GM21786 (cell line): ENCODE measurements at regions not wholly inside any gene's neighbourhood (a gene's known extent, or its start where the extent isn't known, plus 50 kb on each side); places are given as distances from the start of the nearest gene placed in this dataset.

ENCODE experiments used
- ATAC-seq: cut with Tn5 transposase; IDR thresholded peaks from one replicate; pipeline ENCODE4 v1.9.1; 2021; ENCODE audit not compliant: unreplicated experiment

- ATAC-seq: no peak
Measured at GRCh38 chr19:28022506-28022905, 1190.4 kb downstream of the UQCRFS1 start.

DNA sequence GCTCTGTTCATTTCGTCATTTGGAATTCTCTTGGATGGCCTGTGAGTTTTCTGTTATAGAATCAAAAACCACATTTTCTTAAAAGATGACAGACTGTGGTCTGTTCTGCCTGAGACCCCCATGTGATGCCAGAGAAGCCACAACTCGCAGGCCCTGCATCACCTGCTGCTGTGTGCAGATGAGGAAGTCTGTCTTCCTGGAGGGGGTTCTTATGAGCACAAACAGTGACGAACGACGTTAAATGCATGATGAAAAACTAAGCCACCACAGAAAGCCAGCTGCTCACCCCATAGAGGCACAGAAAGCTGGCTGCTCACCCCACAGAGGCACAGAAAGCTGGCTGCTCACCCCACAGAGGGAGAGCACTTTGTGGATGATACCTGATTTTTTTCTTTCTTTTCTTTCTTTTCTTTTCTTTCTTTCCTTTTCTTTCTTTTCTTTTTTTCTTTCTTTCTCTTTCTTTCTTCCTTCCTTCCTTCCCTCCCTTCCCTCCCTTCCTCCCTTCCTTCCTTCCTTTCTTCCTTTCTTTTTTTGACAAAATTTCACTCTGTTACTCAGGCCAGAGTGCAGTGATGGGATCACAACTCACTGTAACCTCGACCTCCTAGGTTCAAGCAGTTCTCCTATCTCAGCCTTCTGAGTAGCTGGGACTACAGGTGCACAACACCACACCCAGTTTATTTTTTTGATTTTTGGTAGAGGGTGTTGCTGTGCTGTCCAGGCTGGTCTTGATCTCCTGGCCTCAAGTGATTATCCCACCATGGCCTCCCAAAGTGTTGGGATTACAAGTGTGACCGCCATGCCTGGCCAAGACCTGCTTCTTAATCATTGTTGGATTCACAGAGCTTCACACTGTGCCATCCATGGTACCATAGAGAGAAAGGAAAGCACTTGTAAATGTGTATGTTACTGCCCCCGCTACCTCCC, 1191.4 kb downstream of the UQCRFS1 start:
- ATAC-seq: no peak

GRCh38 chr19:28020619-28021258, 1192.2 kb downstream of the UQCRFS1 start:
- no peak for ATAC-seq

GRCh38 chr19:28019901-28020300, 1193.0 kb downstream of the UQCRFS1 start:
- no peak for ATAC-seq

DNA sequence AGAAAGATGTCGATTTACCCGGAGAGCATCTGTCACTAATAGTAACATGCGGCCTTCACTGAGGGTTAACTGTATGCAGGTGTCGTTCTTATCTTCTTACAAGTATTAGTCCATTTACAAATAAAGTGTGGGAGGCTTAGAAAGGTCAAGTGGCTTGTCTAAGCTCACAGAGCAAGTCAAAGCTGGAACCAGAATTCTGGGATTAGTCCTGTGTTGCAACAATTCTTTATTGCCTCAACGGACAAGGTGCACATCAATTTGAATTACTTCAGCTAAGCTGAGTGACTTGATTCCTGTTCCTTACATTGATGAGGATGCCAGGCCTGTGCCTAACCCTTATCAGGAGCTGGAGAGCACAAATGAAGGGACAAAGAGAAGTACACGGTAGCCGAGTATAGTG, 1193.6 kb downstream of the UQCRFS1 start:
- no peak for ATAC-seq

DNA sequence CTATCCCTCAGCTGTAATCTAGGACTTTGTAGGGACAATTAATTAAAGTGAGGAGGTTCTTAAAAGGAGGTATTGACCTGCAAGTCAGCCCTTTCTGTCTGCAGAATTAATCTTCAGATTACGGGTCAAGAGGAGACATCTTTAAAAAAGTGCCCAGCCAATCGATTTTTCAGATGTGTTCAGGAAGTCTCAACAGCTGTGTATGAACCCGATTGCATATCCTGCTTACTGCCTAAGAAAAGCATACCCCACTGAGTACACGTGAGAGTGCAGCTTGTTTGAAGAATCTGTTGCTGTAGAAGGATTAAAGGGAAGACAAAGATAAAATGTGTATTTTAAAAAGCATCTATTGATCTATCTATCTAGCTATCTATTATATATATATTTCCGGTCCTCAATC, 1194.5 kb downstream of the UQCRFS1 start:
- ATAC-seq: no peak

DNA sequence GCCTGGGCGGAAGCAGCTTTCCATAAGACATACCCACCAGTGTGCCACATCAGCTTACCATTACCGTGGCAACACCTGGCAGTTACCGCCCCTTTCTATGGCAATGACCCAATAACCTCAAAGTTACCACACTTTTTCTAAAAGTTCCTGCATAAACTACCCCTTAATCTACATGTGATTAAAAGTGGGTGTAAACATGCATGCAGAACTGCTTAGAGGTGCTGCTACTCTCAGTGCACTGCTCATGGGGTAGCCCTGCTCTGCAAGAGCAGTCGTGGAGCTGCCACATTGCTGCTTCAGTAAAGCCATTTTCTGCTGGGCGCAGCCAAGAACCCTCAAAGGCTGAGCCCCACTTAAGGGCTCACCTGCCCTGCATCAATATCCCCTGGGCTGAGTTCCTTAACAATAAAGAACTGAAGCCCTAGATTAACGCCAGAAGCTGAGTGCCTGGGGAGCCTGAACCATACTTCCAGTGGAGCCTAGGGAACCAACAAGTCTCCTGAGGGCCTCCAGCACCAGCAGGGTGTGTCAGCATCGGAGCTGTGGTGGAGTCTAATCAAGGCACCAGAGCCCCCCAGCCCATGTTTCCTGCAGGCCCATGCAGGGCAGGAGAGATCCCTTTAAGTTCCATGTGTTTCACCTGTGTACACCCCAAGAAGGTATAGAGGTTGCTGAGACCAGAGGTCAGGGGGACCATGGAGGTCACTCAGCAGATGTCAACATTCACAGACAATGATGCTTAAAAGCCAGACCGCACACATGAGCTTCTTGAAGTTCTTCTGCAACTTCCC, 1198.1 kb downstream of the UQCRFS1 start:
- ATAC-seq: no peak

DNA sequence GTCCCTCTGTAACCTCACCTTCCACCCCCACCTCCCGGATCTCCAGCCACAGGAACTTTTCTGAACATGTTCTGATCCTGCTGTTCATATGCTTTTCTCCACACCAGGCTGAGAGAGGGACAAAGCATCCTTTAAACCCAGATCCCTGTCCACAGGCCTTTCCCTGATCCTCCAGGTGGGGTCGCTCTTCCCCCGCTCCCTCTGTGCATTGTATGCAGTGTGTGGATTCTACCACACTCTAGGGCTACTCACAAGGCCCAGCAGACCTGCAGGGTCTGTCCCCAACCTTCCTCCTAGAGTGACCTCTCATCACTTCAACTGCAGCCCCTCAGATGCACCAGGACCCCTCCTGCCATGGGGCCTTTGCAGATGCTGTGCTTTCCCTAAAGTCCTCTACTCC, 1200.6 kb downstream of the UQCRFS1 start:
- no peak for ATAC-seq

DNA sequence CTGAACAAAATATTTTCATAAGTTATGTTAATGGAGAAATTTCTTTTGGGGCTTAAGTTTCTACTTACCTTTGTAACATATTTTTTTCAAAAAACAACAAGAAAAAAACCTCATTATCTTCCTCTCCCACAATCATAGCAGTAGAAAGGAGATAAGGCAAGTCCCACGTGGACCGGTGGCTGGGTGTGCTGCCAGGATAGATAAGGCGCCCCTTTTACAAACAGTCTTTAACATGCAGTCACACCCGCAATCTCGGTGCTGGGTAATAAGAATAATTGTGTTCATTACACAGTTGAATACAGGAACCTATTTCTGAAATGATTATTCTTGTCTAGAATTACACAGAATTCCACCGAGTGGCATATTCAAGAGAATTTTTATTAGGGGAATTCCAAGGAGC, 1202.3 kb downstream of the UQCRFS1 start:
- ATAC-seq: no peak

GRCh38 chr19:28009696-28010095, 1203.3 kb downstream of the UQCRFS1 start:
- no peak for ATAC-seq

DNA sequence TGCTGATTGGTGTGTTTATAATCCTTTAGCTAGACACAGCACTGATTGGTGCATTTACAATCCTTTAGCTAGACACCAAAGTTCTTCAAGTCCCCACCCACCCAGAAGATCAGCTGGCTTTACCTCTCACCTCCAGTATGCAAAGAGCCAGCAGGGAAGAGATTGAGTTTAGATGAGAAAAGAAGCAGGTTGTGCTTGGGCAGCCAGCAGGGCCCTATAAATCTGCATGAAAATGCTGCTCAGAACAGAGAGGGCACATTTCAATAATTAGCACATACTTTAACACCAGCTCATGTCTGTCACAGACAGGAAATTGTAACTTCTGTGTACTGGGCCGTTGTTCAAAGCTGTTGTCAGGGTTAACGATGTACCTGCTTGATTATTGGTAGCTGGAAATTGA, 1204.3 kb downstream of the UQCRFS1 start:
- no peak for ATAC-seq

DNA sequence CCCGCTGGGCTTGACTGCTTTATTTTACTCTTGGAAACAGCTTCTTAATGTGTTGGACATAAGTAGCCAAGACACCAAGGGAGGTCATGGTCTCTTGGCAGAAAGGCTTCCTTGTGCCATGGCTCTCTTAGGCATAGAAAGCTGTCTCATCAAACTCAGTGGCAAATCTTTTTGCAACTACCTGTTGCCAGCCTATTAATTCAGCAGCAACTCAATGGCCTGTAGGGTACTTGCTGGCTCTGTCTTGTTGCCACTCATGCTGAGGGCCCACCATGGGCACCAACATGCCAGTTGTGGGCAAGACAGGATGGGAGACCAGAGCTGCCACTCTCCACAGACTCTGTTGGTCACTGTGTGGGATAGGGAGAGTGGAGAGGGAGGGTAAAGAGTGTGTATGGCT, 1209.4 kb downstream of the UQCRFS1 start:
- ATAC-seq: no peak

- ATAC-seq: no peak
Measured at GRCh38 chr19:27997069-27997468, 1215.9 kb downstream of the UQCRFS1 start.

DNA sequence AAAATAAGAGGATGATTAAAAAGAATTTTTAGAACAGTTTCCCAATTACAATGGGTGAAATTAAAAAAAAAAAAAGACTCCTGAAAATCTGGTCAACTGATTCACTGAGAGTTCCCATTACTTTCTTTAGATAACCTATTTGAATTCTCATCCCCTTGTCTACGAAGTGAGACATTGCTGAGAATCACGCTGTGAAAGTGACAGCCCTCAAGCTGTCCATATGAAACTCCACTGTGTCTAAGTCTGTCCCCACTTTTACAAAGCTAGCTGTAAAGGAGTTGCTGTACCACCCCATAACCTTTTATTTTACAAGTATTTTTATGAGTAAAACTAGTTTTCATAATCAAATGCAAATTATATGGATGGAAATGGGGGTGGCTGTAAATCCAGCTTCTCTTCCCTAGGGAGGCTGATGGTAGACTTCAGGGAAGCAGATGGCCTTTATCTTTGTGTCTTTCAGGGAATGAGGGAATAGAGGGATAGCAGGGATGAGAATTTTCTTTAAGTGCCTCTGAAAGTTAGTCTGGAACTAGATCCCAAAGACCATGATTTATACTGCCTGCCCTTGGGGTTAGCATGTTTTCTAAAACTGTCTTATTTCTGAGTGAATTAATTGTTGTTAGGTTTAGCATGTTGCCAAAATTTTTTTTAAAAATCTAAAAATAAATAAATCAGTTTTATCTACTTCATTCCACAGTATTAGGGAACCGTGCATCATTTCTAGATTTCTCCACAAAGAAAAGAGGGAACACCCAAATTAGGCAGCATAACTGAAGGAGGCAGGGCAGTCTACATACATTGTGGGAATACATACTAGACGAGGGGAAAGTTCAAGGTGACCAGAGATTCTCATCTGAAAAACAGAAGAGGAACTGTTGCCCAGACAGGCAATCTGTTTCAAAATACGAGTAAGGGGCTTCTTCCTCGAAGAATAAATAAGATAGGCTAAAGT, 1219.1 kb downstream of the UQCRFS1 start:
- no peak for ATAC-seq

DNA sequence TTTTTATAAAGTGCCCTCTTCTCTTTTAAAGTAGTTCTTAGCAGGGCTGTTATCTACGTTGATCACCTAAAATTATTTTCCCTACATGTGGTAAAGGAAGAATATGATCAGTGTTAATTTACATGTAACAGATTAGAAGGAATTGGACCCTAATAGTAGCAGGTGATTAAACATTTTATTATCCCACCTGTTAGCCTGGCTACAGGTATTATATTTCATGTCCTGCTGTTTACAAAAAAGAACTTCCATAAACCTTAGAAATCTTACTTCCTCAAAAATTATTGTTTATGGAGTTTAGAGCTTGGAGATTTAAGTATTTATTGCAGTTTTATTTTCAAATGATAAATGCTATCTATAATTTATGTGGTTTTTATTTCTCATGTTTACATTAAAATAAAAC, 1226.7 kb downstream of the UQCRFS1 start:
- no peak for ATAC-seq

DNA sequence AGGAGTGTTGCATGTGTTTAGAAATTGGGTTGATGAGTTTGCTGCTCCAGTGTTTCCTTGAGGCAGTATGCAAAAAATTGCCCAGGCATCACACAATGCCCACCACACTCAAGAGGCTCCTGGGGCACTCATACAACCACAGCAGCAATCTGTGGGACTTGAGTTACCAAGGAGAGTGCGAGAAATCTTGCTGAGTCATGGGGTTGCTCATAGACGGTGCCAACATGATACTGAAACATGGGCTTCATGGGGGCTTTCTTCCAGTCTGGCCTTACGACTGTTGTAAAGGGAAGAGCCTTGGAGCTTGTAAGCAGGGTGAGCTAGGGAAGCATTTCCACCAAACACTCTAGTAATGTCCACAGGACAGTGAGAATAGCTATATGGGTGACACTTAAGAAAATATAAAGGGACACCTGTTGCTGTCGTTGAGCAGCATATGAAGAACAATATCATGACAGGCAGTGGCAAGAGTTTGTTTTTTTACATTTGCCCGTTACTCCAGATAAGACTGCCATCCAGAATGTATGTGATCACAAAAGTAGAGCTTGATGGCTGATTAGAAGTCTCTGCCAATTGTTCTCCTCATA, 1237.4 kb downstream of the UQCRFS1 start:
- no peak for ATAC-seq

DNA sequence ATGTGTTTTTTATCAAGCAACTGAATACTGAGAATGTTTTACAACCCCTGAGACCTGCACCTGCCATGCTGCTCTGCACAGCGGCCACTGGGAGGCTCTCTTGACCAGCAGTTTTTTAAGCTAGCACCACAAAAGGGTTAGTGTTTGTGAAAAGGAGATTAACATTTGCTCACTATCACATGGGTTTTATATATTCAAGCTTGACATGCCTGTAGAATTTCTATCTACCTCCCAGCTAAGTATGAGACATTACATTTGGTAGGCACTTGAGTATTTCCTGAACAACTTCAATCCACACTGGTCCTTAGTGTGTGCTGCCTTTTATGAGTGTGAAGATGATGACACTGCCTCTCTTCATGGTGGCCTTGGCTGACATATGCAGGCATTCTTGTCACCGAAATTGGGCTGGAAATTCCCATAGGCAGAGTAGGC, 1238.9 kb downstream of the UQCRFS1 start:
- no peak for ATAC-seq

DNA sequence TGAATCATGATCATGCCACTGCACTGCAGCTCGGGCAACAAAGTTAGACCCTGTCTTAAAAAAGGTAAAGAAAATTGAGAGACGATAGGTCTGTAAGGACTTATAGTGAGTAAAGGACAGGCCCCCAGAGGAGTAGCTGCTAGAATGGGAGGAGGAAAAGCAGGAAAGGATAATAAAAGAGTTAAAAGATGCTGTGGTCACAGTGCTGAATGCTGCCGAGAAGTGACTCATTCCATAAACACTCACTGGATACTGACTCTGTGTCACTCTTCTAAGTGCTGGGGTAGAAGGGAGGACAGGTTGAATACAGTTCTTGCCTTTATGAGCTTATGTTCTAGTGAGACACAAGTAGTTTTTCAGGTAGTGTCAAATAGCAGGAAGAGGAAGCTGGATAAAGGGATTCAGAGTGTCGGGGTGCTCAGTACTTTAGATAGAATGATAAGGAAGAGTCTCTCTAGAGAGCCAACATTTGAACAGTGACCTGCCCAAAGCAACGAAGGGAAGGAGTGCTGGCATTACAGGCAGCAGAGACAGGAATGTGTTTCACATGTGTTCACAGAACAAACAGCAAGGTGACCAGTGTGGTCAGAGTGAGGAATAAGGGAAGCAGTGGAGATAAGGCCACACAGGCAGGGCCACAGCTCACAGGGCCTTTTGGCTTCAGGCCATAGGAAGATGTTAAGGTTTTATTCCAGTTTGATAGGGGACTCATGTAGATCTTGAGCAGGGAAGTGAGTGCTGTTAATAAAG, 1240.5 kb downstream of the UQCRFS1 start:
- ATAC-seq: no peak

GRCh38 chr19:27971869-27972268, 1241.1 kb downstream of the UQCRFS1 start:
- ATAC-seq: no peak
